Adrenal gland (tissue), 5 donors: ENCODE measurements at regions not wholly inside any gene's neighbourhood (a gene's known extent, or its start where the extent isn't known, plus 50 kb on each side); places are given as distances from the start of the nearest gene placed in this dataset.

Experiments
- CTCF ChIP-seq, 6 experiments: fragments of 450-650 bp in 4 of 6; fragments of 200-600 bp in 2 of 6; sonication (generic) in 1 of 6; IDR thresholded peaks; 1 replicate in 5 of 6; 2 replicates in 1 of 6; pipeline versions ENCODE4 v1.5.1 to v1.8.0; 2016 to 2021; ENCODE audit warnings: antibody characterized with exemption in 6 of 6, mild to moderate bottlenecking in 2 of 6, moderate library complexity in 1 of 6
- POLR2A ChIP-seq, 2 donors: fragments of 450-650 bp; IDR thresholded peaks; one replicate each; pipeline ENCODE4 v1.6.1; 2017; ENCODE audit warnings: antibody characterized with exemption in 2 of 2, mild to moderate bottlenecking in 2 of 2, moderate library complexity in 1 of 2
- donor health status: DM: no; HTN: no; CAD: no.

GRCh38 chr18:38886861-38887670 lies 1321.5 kb upstream of the CELF4 start:
- no peak for TF ChIP-seq POLR2A (IDR thresholded peaks at IDR 0.05)
- TF ChIP-seq CTCF (IDR thresholded peaks at IDR 0.05) = no peak
